Kidney (tissue), 13 donors: ENCODE measurements at regions not wholly inside any gene's neighbourhood (a gene's known extent, or its start where the extent isn't known, plus 50 kb on each side); places are given as distances from the start of the nearest gene placed in this dataset.

Source experiments
- DNase-seq, 5 donors: peaks; one replicate each; pipeline ENCODE4 v3.0.0-alpha.2; 2013 to 2020
- FAIRE-seq: peaks from 2 replicates; lab custom pipeline; 2012; peaks lifted over from hg19 to GRCh38; lab: Jason Lieb, UNC
- H3K27ac ChIP-seq, 2 donors: one replicate each; pipeline ENCODE4 v1.7.0; 2013; ENCODE audit warnings: low read depth in 2 of 2, low read length in 2 of 2, inconsistent platforms in 1 of 2
- H3K27me3 ChIP-seq: one replicate; pipeline ENCODE4 v1.7.1; 2013; ENCODE audit warnings: low read length, inconsistent platforms; ENCODE audit not compliant: control insufficient read depth, insufficient read depth
- H3K36me3 ChIP-seq, 3 donors: one replicate each; pipeline versions ENCODE4 v1.7.0 to v1.7.1; 2013; ENCODE audit warnings: low read length in 3 of 3, control low read depth in 1 of 3, inconsistent platforms in 1 of 3; ENCODE audit not compliant: insufficient read depth in 3 of 3, control insufficient read depth in 2 of 3
- H3K4me1 ChIP-seq, 3 donors: one replicate each; pipeline versions ENCODE4 v1.7.0 to v1.7.1; 2013; ENCODE audit warnings: low read length in 3 of 3, inconsistent platforms in 1 of 3, low read depth in 1 of 3; ENCODE audit not compliant: control insufficient read depth in 2 of 3, insufficient read depth in 2 of 3
- H3K4me3 ChIP-seq, 3 donors: one replicate each; pipeline versions ENCODE4 v1.7.0 to v1.8.1; 2013; ENCODE audit warnings: low read length in 3 of 3, control low read depth in 1 of 3, inconsistent platforms in 1 of 3
- H3K9ac ChIP-seq, 3 donors: one replicate each; pipeline versions ENCODE4 v1.7.0 to v1.7.1; 2013; ENCODE audit warnings: low read length in 3 of 3, control low read depth in 1 of 3, inconsistent platforms in 1 of 3
- H3K9me3 ChIP-seq, 3 donors: one replicate each; pipeline versions ENCODE4 v1.7.0 to v1.7.1; 2013; ENCODE audit warnings: low read length in 3 of 3, control low read depth in 1 of 3, inconsistent platforms in 1 of 3; ENCODE audit not compliant: control insufficient read depth in 2 of 3, insufficient read depth in 1 of 3
- intact Hi-C: fragments of 100-400 bp; cut with DNase I; formaldehyde crosslinking; loops from one replicate; pipeline ENCODE4 v1.11.1; 2022
- TF ChIP-seq, protein P1 (sequence below): IDR thresholded peaks from 3 replicates; pipeline ENCODE4 v1.5.1; 2012; ENCODE audit warnings: mild to moderate bottlenecking, moderate library complexity, borderline replicate concordance; ENCODE audit not compliant: insufficient read depth; ENCODE audit errors: extremely low read depth
- donor health status: control.
- donor health status: control.
- donor health status: control.
- donor health status: control.
- donor health status: control.
- donor health status: DM: yes; HTN: yes; CAD: no.
- donor health status: Normal renal cell carcinoma (clear cell type).

DNA sequence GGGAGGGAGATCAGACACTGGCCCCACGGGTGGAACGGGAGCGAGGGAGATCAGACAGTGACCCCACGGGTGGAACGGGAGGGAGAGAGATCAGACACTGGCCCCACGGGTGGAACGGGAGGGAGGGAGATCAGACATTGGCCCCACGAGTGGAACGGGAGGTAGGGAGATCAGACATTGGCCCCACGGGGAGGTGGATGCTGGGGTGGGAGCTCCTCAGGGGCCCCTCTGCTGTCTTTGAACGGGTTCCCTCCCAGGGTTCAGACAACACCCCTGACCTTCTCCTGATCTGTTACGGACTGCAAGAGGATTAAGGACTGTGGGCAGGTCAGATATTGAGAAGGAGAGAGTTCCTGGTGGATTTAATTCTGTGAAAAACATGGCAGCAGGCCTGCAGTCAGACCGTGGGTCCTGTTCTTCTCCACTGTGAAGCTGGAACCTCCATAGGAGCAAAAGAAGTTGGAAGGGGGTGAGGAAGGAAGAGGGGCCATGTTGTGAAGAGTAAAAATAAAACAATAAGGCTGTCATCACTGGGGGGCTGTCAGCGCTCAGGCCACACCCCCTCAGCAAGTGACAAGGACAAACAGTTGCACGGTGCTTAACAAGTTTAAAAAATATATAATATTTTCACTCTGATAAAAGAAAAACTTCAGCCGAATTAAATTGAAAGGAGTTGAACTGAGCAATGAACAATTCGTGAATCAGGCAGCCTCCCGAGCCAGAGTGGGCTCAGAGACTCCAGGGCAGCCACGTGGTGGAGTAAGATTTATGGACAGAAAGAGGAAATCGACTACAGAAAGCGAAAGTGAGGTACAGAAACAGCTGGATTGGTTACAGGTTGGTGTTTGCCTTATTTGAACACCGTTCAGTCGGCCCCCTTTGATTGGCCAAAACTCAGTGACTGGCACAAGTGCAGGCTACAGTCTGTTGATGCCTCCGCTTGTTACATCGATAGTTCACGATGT, 348.7 kb upstream of the TNRC6C start:
- DNase-seq (peak in 4 of 5 donors; percentile 34 to 88 (median 51)), FAIRE-seq (no peak)
- no peak overlapping the region for H3K9ac ChIP-seq
- intact Hi-C loops: no loop called here
- TF ChIP-seq, protein P1, sequence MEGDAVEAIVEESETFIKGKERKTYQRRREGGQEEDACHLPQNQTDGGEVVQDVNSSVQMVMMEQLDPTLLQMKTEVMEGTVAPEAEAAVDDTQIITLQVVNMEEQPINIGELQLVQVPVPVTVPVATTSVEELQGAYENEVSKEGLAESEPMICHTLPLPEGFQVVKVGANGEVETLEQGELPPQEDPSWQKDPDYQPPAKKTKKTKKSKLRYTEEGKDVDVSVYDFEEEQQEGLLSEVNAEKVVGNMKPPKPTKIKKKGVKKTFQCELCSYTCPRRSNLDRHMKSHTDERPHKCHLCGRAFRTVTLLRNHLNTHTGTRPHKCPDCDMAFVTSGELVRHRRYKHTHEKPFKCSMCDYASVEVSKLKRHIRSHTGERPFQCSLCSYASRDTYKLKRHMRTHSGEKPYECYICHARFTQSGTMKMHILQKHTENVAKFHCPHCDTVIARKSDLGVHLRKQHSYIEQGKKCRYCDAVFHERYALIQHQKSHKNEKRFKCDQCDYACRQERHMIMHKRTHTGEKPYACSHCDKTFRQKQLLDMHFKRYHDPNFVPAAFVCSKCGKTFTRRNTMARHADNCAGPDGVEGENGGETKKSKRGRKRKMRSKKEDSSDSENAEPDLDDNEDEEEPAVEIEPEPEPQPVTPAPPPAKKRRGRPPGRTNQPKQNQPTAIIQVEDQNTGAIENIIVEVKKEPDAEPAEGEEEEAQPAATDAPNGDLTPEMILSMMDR: no peak
- no peaks in the 10 kb centered on the region for H3K9me3 ChIP-seq
- H3K27me3 ChIP-seq: no peaks in the 10 kb centered on the region
- H3K36me3 ChIP-seq: no peaks in the 10 kb centered on the region
- no peaks in the 10 kb centered on the region for H3K4me1 ChIP-seq
- H3K4me3 ChIP-seq: peak overlapping the region in 2 of 3 donors; percentile 2 to 15
- no peak overlapping the region for H3K27ac ChIP-seq

DNA sequence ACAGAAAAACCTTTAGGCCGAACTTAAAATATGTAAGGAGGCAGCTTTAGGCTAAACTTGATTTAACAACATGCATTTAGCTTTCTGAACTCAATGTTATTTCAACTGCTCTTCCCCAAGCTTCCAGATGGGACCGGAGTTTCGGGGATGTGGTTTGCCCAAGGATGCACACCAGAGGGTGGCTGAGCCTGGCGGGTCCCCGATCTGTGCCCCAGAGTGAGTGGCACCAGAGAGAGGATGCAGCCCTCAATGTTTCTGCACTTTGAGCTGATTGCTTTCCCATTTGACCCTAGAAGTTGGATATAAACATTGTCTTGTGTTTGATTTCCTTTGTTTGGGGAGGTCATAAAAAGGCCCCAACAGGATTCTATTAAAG, 348.0 kb upstream of the TNRC6C start:
- intact Hi-C loops: no loop called here
- Histone ChIP-seq H3K27ac (no peak overlapping the region), H3K27me3 (no peaks in the 10 kb centered on the region), H3K4me1 (no peaks in the 10 kb centered on the region), H3K9me3 (no peaks in the 10 kb centered on the region), H3K9ac (no peak overlapping the region), H3K36me3 (no peaks in the 10 kb centered on the region), H3K4me3 (peak overlapping the region in 2 of 3 donors; percentile 2 to 15)
- TF ChIP-seq, protein P1: no peak
- FAIRE-seq: no peak
- no peak for DNase-seq

DNA sequence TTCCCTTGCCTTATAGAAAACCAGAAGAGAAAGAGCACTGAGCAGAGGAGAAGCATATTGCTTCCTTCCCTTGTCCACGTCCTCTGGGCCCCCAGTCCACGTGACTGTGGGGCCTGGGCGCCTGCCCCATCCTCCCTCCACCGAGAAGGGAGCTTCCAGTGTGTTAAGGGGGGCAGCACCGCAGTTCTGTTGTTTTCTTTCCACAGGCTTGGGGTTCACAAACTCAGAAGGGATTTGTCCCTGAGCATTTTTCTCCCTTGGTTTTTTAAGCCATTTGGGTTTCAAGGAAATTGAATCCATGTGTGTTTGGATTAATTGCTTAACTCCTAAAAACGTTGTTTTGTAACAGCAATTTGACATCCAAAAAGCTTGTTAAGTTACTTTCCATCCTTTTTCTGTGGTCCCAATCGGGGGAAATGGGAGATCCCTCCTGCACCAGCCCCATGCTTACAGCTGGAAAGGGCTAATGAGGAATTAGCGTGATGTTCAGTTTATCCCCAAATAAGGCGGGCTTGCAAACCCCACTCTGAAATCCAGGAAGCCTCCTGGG, 347.5 kb upstream of the TNRC6C start:
- TF ChIP-seq, protein P1: no peak
- H3K9ac ChIP-seq: no peak overlapping the region
- intact Hi-C loops: no loop called here
- no peak for FAIRE-seq
- DNase-seq: peak in 3 of 5 donors; percentile 3 to 58 (median 11)
- H3K27ac ChIP-seq: no peak overlapping the region
- H3K27me3 ChIP-seq: no peaks in the 10 kb centered on the region
- no peaks in the 10 kb centered on the region for H3K9me3 ChIP-seq
- no peak overlapping the region for H3K4me3 ChIP-seq
- no peaks in the 10 kb centered on the region for H3K36me3 ChIP-seq
- H3K4me1 ChIP-seq: no peaks in the 10 kb centered on the region
